ENCODE measurements at regions not wholly inside any gene's neighbourhood (a gene's known extent, or its start where the extent isn't known, plus 50 kb on each side); places are given as distances from the start of the nearest gene placed in this dataset.
A peak's percentile ranks its signal among the peaks of the same experiment; 100 is the strongest.
"Not testable (repeated sequence)": the region's sequence is repeated elsewhere in the genome, so short reads cannot be mapped to it uniquely, and the experiment has no call there.

- DNase-seq = not testable (repeated sequence)
Observed at GRCh38 chr10:91005276-91005675, 84.4 kb upstream of the ANKRD1 start.

- DNase-seq = peak; percentile 87
Observed at GRCh38 chr10:91006001-91006751, 85.3 kb upstream of the ANKRD1 start.

GRCh38 chr10:91006752-91007346 lies 86.0 kb upstream of the ANKRD1 start:
- DNase-seq = peak; percentile 42

- DNase-seq = no peak
Observed at GRCh38 chr10:91007655-91008054, 86.8 kb upstream of the ANKRD1 start.

GRCh38 chr10:91009121-91009520 lies 88.2 kb upstream of the ANKRD1 start:
- no peak for DNase-seq

- no peak for DNase-seq
Observed at GRCh38 chr10:91010952-91011351, 90.1 kb upstream of the ANKRD1 start.

GRCh38 chr10:91012502-91012901 lies 91.6 kb upstream of the ANKRD1 start:
- no peak for DNase-seq

- no peak for DNase-seq
Observed at GRCh38 chr10:91013985-91014384, 93.1 kb upstream of the ANKRD1 start.

GRCh38 chr10:91017198-91017597 lies 96.3 kb upstream of the ANKRD1 start:
- DNase-seq = peak; percentile 29

GRCh38 chr10:91021901-91022300 lies 101.0 kb upstream of the ANKRD1 start:
- DNase-seq = no peak

- no peak for DNase-seq
Observed at GRCh38 chr10:91022390-91022789, 101.5 kb upstream of the ANKRD1 start.

- peak; percentile 84 for DNase-seq
Observed at GRCh38 chr10:91022924-91023699, 102.2 kb upstream of the ANKRD1 start.

GRCh38 chr10:91023700-91024398 lies 103.0 kb upstream of the ANKRD1 start:
- DNase-seq = peak; percentile 49

- DNase-seq = no peak
Observed at GRCh38 chr10:91024541-91024940, 103.7 kb upstream of the ANKRD1 start.

GRCh38 chr10:91032611-91033206 lies 111.8 kb upstream of the ANKRD1 start:
- DNase-seq = no peak

GRCh38 chr10:91033324-91033950 lies 112.5 kb upstream of the ANKRD1 start:
- DNase-seq = no peak

GRCh38 chr10:91034042-91034441 lies 113.2 kb upstream of the ANKRD1 start:
- DNase-seq = no peak

GRCh38 chr10:91034494-91035159 lies 113.7 kb upstream of the ANKRD1 start:
- peak; percentile 62 for DNase-seq

- DNase-seq = no peak
Observed at GRCh38 chr10:91035650-91036292, 114.9 kb upstream of the ANKRD1 start.

- no peak for DNase-seq
Observed at GRCh38 chr10:91036807-91037411, 116.0 kb upstream of the ANKRD1 start.

GRCh38 chr10:91038971-91039370 lies 118.1 kb upstream of the ANKRD1 start:
- DNase-seq = no peak
